ENCODE measurements at regions not wholly inside any gene's neighbourhood (a gene's known extent, or its start where the extent isn't known, plus 50 kb on each side); places are given as distances from the start of the nearest gene placed in this dataset.
A peak's percentile ranks its signal among the peaks of the same experiment; 100 is the strongest.
"Not testable (repeated sequence)": the region's sequence is repeated elsewhere in the genome, so short reads cannot be mapped to it uniquely, and the experiment has no call there.

DNA sequence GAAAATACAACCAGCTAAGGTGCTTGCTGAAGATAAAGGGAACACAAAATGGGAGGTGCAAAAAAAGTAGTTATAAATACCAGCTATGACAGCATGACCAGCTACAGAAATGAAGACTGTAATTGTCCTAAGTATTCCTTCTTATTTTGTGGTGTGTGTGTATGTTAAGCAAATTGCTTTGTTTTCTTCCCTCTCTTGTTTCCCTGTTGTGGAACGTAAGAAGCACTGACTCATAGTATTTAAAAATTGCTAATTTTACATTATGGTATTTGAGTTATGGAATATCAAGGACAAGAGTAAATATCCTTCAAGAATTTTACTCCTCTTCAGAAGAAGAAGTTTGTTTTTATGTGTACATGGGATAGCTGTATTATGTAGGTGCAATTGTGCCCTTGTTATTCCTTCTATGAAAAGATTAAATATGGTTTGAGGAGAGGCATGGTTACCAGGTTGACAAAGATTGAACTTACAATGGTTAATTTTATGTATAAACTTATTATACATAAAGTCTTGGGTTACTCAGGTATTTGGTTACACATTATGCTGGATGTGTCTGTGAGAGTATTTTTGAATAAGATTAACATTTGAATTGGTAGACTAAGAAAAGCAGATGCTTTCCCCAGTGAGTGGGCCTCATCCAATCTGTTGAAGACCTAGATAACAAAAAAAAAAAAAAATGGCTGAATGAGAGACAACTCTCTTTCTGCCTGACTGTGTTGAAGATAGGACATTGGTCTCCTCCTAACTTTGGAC, 1132.1 kb upstream of the ALCAM start:
- DNase-seq (ENCODE audit: low read depth, low spot score) = no peak

DNA sequence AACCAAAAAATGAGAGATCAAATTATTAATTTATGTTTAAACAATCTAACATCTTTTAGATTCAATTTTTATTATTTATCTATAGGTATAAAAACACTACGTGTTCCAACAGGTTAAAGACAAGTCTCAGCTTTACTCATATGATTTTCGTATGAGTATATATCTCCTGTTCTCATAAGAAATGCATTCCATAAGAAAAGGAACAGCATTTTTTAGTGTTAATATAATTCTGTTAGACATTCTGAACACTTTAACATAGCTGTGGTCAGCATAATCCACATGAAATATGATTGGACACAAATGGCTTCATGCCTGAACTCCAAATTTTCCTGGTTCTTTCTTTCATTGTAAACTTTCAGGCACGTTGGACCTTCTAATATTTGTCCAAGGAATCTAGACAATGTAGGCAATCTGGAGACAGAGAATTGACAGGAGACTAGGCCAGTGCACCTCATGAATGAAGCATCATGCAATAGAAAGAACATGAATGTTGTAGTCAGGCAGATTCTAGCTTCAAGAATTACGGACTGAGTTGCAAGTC, 1122.0 kb upstream of the ALCAM start:
- no peak for DNase-seq (ENCODE audit: low read depth, low spot score)

- DNase-seq (ENCODE audit: low read depth, low spot score) = no peak
Measured at GRCh38 chr3:104245261-104245660, 1121.4 kb upstream of the ALCAM start.

DNA sequence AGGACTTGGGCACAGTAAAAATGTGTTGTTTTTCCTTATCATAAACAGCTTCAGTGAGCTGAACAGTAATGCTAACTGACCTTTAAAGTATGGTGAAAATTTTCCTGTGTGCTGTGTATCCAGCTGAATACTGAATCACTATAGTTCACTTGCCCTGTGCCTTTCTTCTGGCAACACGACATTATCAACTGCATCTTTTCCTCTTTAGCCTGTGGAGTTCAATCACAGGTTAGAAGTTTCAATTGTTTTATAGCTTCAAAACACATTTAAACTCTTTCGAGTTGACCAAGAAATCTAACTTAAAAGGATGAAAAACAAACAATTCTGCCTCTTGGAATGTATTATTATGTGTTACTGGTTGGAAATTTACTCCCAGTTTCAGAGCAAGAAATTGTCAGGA, 1120.7 kb upstream of the ALCAM start:
- DNase-seq (ENCODE audit: low read depth, low spot score) = no peak

- no peak for DNase-seq (ENCODE audit: low read depth, low spot score)
Measured at GRCh38 chr3:104257486-104257885, 1109.2 kb upstream of the ALCAM start.

- no peak for DNase-seq (ENCODE audit: low read depth, low spot score)
Measured at GRCh38 chr3:104263477-104263876, 1103.2 kb upstream of the ALCAM start.

GRCh38 chr3:104266219-104266618, 1100.5 kb upstream of the ALCAM start:
- DNase-seq (ENCODE audit: low read depth, low spot score) = not testable (repeated sequence)

- DNase-seq (ENCODE audit: low read depth, low spot score) = no peak
Measured at GRCh38 chr3:104269771-104270170, 1096.9 kb upstream of the ALCAM start.

- DNase-seq (ENCODE audit: low read depth, low spot score) = no peak
Measured at GRCh38 chr3:104273046-104273649, 1093.6 kb upstream of the ALCAM start.

- no peak for DNase-seq (ENCODE audit: low read depth, low spot score)
Measured at GRCh38 chr3:104275199-104275598, 1091.5 kb upstream of the ALCAM start.

DNA sequence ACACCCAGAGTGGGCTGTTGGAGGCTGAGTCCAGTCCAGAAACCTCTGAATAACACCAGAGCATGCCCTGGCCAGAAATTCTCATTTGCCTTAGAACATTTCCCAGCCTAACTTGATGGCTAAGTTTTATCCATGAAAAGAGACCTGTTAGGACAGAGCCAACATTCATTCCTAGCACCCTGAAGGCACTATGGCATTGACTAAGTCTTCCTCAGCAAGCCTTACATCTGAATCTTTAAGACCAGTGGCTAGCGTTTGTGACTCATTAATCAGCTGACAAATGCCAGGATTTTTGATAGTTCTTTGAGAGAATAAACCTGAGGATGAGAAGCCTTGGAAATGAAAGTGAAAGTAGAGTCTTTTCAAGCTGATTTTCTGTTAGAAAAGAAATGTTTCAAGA, 1087.1 kb upstream of the ALCAM start:
- no peak for DNase-seq (ENCODE audit: low read depth, low spot score)

GRCh38 chr3:104281713-104282112, 1085.0 kb upstream of the ALCAM start:
- DNase-seq (ENCODE audit: low read depth, low spot score) = no peak

DNA sequence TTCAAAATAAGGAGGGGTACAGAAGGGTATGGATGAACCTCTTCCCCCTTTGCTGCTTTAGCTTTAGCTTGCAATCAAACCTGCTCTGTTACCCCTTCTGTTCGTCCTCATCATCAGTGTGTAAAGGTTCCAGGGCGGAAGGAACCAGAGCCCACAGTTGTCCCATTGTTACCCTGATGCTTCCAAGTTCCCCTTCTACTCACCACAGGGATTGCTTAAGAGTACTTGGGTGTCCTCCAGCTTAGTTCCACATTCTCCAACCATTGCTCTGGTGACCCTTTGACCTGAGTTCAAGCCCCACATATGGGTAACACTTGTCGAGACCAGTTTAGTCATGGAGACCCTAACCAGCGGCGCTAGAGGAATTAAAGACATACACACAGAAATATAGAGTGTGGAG, 1080.1 kb upstream of the ALCAM start:
- no peak for DNase-seq (ENCODE audit: low read depth, low spot score)

- DNase-seq (ENCODE audit: low read depth, low spot score) = no peak
Measured at GRCh38 chr3:104291437-104291851, 1075.3 kb upstream of the ALCAM start.

DNA sequence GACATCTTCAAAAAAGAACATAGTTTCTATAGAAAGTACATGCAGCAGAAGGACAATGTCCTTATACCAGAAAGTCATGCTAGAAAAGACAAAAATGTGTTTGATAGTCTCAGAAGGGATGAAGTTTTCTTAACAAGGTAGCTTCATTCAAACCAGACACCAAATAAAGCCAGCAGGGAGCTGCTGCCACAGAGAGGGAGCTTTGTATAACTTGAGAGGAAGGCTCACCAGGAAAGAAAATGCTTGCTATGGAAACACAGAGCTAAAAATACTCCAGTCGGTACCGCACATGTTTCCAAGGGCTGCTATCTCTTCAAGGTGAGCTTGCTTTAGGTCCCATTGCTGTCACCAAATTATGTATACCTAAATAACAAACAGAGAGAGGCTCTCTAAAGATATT, 1074.8 kb upstream of the ALCAM start:
- no peak for DNase-seq (ENCODE audit: low read depth, low spot score)

GRCh38 chr3:104297617-104298016, 1069.1 kb upstream of the ALCAM start:
- DNase-seq (ENCODE audit: low read depth, low spot score) = no peak

DNA sequence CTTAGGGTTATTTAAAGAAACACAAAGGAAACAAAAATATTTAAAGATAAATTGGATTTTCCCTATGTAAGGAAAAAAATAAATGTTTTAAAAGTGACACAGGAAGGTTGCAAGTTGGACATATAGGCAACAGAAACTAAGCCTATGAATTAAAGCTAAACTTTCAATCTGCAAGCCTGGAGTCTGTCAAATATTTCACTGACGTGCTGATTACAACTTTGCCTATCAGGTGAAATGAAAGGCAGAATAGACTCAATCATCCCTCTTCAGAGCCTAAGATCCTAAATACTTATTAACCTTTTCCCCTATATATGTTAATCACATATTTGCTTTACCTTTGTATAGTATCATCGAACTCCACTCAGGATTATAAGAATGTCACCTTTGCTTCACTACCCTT, 1068.0 kb upstream of the ALCAM start:
- DNase-seq (ENCODE audit: low read depth, low spot score) = no peak

- DNase-seq (ENCODE audit: low read depth, low spot score) = no peak
Measured at GRCh38 chr3:104316118-104316517, 1050.6 kb upstream of the ALCAM start.

GRCh38 chr3:104323226-104323625, 1043.5 kb upstream of the ALCAM start:
- no peak for DNase-seq (ENCODE audit: low read depth, low spot score)

- DNase-seq (ENCODE audit: low read depth, low spot score) = no peak
Measured at GRCh38 chr3:104347291-104347690, 1019.4 kb upstream of the ALCAM start.

GRCh38 chr3:104349836-104350235, 1016.9 kb upstream of the ALCAM start:
- no peak for DNase-seq (ENCODE audit: low read depth, low spot score)

DNA sequence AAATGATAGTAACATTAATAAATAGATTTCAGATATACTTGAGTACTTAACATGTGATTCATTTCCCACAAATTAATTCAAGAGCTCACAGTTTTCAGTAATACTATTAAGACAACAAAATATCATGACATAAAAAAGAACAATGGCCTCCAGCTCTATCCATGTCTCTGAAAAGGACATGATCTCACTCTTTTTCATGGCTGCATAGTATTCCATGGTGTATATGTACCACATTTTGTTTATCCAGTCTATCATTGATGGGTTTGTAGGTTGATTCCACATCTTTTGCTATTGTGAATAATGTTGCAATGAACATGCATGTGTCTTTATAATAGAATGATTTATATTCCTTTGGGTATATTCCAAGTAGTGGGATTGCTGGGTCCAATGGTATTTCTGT, 1012.8 kb upstream of the ALCAM start:
- no peak for DNase-seq (ENCODE audit: low read depth, low spot score)

DNA sequence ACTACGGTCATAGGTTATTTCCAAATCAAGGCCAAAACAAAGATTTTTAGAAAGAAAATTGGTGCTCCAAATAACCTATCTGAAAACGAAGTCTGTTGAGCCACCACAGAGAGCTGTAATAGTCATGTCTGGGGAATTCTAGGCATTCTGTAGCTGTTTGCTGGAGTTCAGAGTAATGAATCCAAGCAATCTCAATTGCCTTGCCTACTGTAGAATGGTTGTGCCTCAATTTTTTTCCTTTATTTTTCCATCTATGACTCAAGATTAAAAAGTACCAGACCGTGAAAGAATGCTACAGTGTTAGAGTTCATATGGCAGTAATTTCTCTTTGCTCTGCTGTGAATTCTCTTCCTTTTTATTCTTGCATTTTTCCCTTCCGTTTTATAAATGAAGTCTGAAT, 1007.2 kb upstream of the ALCAM start:
- peak; percentile 54 for DNase-seq (ENCODE audit: low read depth, low spot score)

All from smooth muscle cell of the brain vasculature (primary cell).